Muscle of leg (tissue), 3 donors: ENCODE measurements at regions not wholly inside any gene's neighbourhood (a gene's known extent, or its start where the extent isn't known, plus 50 kb on each side); places are given as distances from the start of the nearest gene placed in this dataset.

ENCODE experiments used
- DNase-seq: peaks from one replicate; pipeline ENCODE4 v3.0.0; 2013
- H3K27ac ChIP-seq: one replicate; pipeline ENCODE4 v1.5.1; 2013; ENCODE audit warnings: mild to moderate bottlenecking, low read length, control low read depth
- H3K27me3 ChIP-seq: one replicate; pipeline ENCODE4 v1.6.1; 2013; ENCODE audit warnings: low read length; ENCODE audit not compliant: control insufficient read depth, insufficient read depth
- H3K36me3 ChIP-seq: one replicate; pipeline ENCODE4 v1.6.1; 2013; ENCODE audit warnings: low read length; ENCODE audit not compliant: control insufficient read depth, insufficient read depth
- H3K4me1 ChIP-seq: one replicate; pipeline ENCODE4 v1.6.1; 2013; ENCODE audit warnings: low read length; ENCODE audit not compliant: control insufficient read depth, insufficient read depth
- H3K4me3 ChIP-seq: one replicate; pipeline ENCODE4 v1.5.1; 2013; ENCODE audit warnings: low read length, control low read depth
- H3K9me3 ChIP-seq: replicated peaks from 2 replicates; pipeline ENCODE4 v1.6.1; 2013; ENCODE audit warnings: low read depth, low read length; ENCODE audit not compliant: control insufficient read depth
- WGBS: methylation state at CpG from one replicate; pipeline ENCODE4 v1.1.5; 2013; ENCODE audit warnings: missing lambda C conversion rate; ENCODE audit not compliant: insufficient coverage; 5-methylcytosine and 5-hydroxymethylcytosine counted together

GRCh38 chr2:78925258-78925657 is 100.2 kb upstream of the REG3G start:
- no CpG with 5 or more reads among the region's 2 CpGs for WGBS
- no peaks in the 10 kb centered on the region for H3K36me3 ChIP-seq
- no peak overlapping the region for H3K27ac ChIP-seq
- no peaks in the 10 kb centered on the region for H3K9me3 ChIP-seq
- no peak for DNase-seq
- no peaks in the 10 kb centered on the region for H3K4me1 ChIP-seq
- no peak overlapping the region for H3K4me3 ChIP-seq
- no peaks in the 10 kb centered on the region for H3K27me3 ChIP-seq

- no peaks in the 10 kb centered on the region for H3K4me1 ChIP-seq
- H3K9me3 ChIP-seq: no peaks in the 10 kb centered on the region
- 38% methylated on average over 1 of the region's 1 CpG for WGBS
- DNase-seq: no peak
- H3K27me3 ChIP-seq: no peaks in the 10 kb centered on the region
- no peaks in the 10 kb centered on the region for H3K36me3 ChIP-seq
- no peak overlapping the region for H3K4me3 ChIP-seq
- no peak overlapping the region for H3K27ac ChIP-seq
These were observed 97.0 kb upstream of the REG3G start for GRCh38 chr2:78928502-78928901.

GRCh38 chr2:78940998-78941397 is 84.5 kb upstream of the REG3G start:
- Histone ChIP-seq H3K9me3 (no peaks in the 10 kb centered on the region), H3K36me3 (no peaks in the 10 kb centered on the region), H3K27ac (no peak overlapping the region), H3K4me3 (no peak overlapping the region), H3K4me1 (no peaks in the 10 kb centered on the region), H3K27me3 (no peaks in the 10 kb centered on the region)
- WGBS: 60% methylated on average over 3 of the region's 6 CpGs
- no peak for DNase-seq

- no peak for DNase-seq
- WGBS: no CpG with 5 or more reads among the region's 2 CpGs
These were observed 83.8 kb upstream of the REG3G start for GRCh38 chr2:78941751-78942150.

GRCh38 chr2:78963881-78964280 is 61.6 kb upstream of the REG3G start:
- H3K4me1 ChIP-seq: no peaks in the 10 kb centered on the region
- 90% methylated on average over 1 of the region's 2 CpGs for WGBS
- no peaks in the 10 kb centered on the region for H3K9me3 ChIP-seq
- no peaks in the 10 kb centered on the region for H3K27me3 ChIP-seq
- no peaks in the 10 kb centered on the region for H3K36me3 ChIP-seq
- no peak overlapping the region for H3K27ac ChIP-seq
- no peak overlapping the region for H3K4me3 ChIP-seq
- no peak for DNase-seq

More at GRCh38 chr2:78941751-78942150, 83.8 kb upstream of the REG3G start:
- Histone ChIP-seq H3K4me3 (no peak overlapping the region), H3K9me3 (no peaks in the 10 kb centered on the region), H3K4me1 (no peaks in the 10 kb centered on the region), H3K36me3 (no peaks in the 10 kb centered on the region), H3K27ac (no peak overlapping the region), H3K27me3 (no peaks in the 10 kb centered on the region)

- no peak for DNase-seq
- 100% methylated on average over 1 of the region's 4 CpGs for WGBS
- no peaks in the 10 kb centered on the region for H3K4me1 ChIP-seq
- H3K36me3 ChIP-seq: no peaks in the 10 kb centered on the region
- H3K27me3 ChIP-seq: no peaks in the 10 kb centered on the region
- no peak overlapping the region for H3K27ac ChIP-seq
- H3K4me3 ChIP-seq: no peak overlapping the region
- no peaks in the 10 kb centered on the region for H3K9me3 ChIP-seq
These were observed 58.2 kb upstream of the REG3G start for GRCh38 chr2:78967294-78967693.

GRCh38 chr2:78973630-78974029 is 51.9 kb upstream of the REG3G start:
- Histone ChIP-seq H3K36me3 (no peaks in the 10 kb centered on the region), H3K4me3 (no peak overlapping the region), H3K27ac (no peak overlapping the region), H3K4me1 (no peaks in the 10 kb centered on the region), H3K9me3 (no peaks in the 10 kb centered on the region), H3K27me3 (no peaks in the 10 kb centered on the region)
- WGBS: no CpG with 5 or more reads among the region's 3 CpGs
- no peak for DNase-seq
